ENCODE measurements at regions not wholly inside any gene's neighbourhood (a gene's known extent, or its start where the extent isn't known, plus 50 kb on each side); places are given as distances from the start of the nearest gene placed in this dataset.

DNA sequence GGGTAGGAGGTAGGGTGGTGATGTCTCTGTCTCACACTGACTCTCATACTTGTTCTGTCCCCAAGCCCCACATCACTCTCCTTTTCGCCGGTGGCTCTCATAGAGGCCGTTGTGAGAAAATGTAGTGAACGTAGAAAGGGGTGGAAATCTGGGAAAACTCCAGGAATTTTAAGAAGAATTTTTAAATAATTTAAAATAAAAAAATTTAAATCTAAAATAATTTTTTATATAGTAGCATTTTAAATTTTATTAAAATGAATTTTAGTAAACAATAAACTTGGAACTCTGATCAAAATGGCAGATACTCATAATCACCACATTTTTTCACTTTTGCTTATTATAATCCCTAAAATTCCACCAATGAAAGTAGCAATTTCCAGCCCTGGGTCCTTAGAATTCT is 473.6 kb upstream of the ZFHX3 start:
- DNase-seq = no peak
- Histone ChIP-seq H3K27ac (no peak overlapping the region), H3K27me3 (no peaks in the 10 kb centered on the region), H3K9me3 (no peaks in the 10 kb centered on the region), H3K4me1 (no peaks in the 10 kb centered on the region), H3K4me3 (no peak overlapping the region), H3K36me3 (no peaks in the 10 kb centered on the region)
- intact Hi-C loops (cut with DNase I) = no loop called here
- TF ChIP-seq, protein P1, sequence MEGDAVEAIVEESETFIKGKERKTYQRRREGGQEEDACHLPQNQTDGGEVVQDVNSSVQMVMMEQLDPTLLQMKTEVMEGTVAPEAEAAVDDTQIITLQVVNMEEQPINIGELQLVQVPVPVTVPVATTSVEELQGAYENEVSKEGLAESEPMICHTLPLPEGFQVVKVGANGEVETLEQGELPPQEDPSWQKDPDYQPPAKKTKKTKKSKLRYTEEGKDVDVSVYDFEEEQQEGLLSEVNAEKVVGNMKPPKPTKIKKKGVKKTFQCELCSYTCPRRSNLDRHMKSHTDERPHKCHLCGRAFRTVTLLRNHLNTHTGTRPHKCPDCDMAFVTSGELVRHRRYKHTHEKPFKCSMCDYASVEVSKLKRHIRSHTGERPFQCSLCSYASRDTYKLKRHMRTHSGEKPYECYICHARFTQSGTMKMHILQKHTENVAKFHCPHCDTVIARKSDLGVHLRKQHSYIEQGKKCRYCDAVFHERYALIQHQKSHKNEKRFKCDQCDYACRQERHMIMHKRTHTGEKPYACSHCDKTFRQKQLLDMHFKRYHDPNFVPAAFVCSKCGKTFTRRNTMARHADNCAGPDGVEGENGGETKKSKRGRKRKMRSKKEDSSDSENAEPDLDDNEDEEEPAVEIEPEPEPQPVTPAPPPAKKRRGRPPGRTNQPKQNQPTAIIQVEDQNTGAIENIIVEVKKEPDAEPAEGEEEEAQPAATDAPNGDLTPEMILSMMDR (IDR thresholded peaks at IDR 0.05) = no peak
- FAIRE-seq = no peak
- no peak for ATAC-seq
- 74 to 82% methylated on average over 4 of the region's 4 CpGs for WGBS, 2 donors

DNA sequence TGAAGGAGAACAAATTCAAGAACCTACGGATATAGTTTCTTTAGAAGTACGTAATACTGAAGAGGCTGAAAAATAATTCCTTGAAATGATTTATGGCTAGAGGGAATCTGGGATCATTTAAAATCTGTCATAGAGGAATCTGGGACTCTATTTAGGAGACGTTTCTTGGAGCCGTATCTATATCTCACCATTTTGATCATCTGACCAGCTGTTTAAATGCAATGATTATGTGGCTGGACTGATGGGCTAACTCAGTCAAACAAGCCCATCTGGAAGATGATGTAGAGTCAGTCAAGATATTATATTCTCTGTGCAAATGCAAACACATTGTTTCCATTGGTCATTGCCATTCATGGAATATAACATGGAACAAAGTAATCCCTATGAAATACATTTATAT is 467.7 kb upstream of the ZFHX3 start:
- ATAC-seq = no peak
- no peaks in the 10 kb centered on the region for H3K36me3 ChIP-seq
- intact Hi-C loops (cut with DNase I) = no loop called here
- no peak for FAIRE-seq
- no peak overlapping the region for H3K4me3 ChIP-seq
- H3K27me3 ChIP-seq = peaks cover 0 to 3% (median 0%) of the 10 kb centered on the region in 4 donors
- WGBS, 2 donors = 57 to 70% methylated on average over 4 of the region's 4 CpGs
- TF ChIP-seq, protein P1 (IDR thresholded peaks at IDR 0.05) = no peak
- no peak overlapping the region for H3K27ac ChIP-seq
- H3K9me3 ChIP-seq = no peaks in the 10 kb centered on the region
- H3K4me1 ChIP-seq = no peaks in the 10 kb centered on the region
- no peak for DNase-seq

DNA sequence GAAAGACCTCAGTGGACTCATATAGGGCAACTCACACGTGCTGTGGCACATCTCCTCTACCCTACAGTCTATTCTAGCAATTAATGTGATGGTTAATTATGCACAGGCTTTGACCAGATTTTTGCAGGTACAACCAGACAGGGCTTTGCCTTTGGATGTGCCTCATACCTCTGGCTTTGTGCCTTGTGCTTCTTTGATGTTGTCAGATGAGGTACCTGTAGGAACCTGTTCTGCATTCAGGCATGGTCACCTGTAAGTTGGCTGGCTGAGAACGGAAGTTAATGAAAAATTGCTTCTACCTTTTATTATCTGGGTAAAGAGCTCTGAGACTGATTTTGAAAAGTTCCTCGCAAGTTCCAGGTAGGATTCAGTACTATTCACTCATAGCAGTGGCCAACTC is 462.9 kb upstream of the ZFHX3 start:
- no peaks in the 10 kb centered on the region for H3K4me1 ChIP-seq
- intact Hi-C loops (cut with DNase I) = no loop called here
- no peaks in the 10 kb centered on the region for H3K36me3 ChIP-seq
- DNase-seq (no peak), ATAC-seq (no peak), FAIRE-seq (no peak)
- H3K27ac ChIP-seq = no peak overlapping the region
- TF ChIP-seq, protein P1 (IDR thresholded peaks at IDR 0.05) = no peak
- no peaks in the 10 kb centered on the region for H3K9me3 ChIP-seq
- 55 to 72% methylated on average over 3 of the region's 3 CpGs for WGBS, 2 donors
- no peak overlapping the region for H3K4me3 ChIP-seq
- H3K27me3 ChIP-seq = peaks cover 0 to 3% (median 0%) of the 10 kb centered on the region in 4 donors

DNA sequence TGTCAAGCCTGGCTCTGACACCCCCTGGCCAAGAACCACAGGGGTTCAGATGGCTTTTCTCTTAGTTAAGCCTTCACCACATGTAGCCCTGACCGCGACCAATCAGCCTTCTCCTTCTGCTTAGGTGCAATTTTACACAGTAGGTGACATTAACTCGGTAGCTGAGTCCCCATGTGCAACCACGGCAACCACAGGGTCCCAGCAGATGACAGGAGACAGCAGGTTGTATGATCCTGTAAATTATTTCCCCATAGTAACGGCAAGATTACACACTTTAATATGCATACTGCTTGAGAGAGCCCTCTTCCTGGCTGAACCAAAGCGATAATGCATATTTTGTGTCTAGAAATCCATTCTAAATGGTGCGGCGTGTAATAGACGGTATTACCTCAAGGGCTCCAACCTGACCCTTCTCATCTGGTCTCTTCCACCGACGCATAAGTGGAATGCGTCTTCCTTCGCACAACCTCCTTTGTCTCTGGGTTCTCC is 458.7 kb upstream of the ZFHX3 start:
- FAIRE-seq = no peak
- WGBS, 2 donors = 79 to 83% methylated on average over 13 of the region's 13 CpGs
- intact Hi-C loops (cut with DNase I) = no loop called here

DNA sequence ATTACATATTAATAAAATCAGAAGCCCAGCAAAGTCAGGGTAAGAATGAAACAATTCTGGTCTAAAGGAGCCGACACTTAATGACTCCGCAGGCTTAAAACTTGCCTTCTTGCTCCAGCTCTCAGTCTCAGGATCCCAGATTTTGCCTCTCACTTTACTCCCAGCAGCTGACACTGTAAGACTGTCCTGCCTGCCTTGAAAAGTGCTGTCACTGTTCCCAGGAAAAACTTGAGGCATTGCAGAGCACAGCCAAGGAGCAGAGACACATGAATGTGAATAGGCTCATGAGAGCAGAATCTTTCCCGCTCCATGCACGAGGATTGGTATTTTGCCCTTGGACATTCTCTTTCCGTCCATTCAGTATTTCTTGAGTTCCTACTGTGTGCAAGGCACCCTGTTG is 457.6 kb upstream of the ZFHX3 start:
- FAIRE-seq (no peak), DNase-seq (no peak), ATAC-seq (no peak)
- H3K4me1 ChIP-seq = no peaks in the 10 kb centered on the region
- no peak overlapping the region for H3K27ac ChIP-seq
- no peaks in the 10 kb centered on the region for H3K36me3 ChIP-seq
- H3K4me3 ChIP-seq = no peak overlapping the region
- WGBS, 2 donors = 68 to 70% methylated on average over 5 of the region's 5 CpGs
- H3K9me3 ChIP-seq = no peaks in the 10 kb centered on the region
- no peaks in the 10 kb centered on the region for H3K27me3 ChIP-seq
- TF ChIP-seq, protein P1 (IDR thresholded peaks at IDR 0.05) = no peak
- intact Hi-C loops (cut with DNase I) = no loop called here

More for the DNA sequence above, 458.7 kb upstream of the ZFHX3 start:
- Histone ChIP-seq H3K9me3 (no peaks in the 10 kb centered on the region), H3K4me3 (no peak overlapping the region), H3K27ac (no peak overlapping the region), H3K36me3 (no peaks in the 10 kb centered on the region), H3K4me1 (no peaks in the 10 kb centered on the region), H3K27me3 (peaks cover 0 to 3% (median 0%) of the 10 kb centered on the region in 4 donors)
- DNase-seq = no peak
- ATAC-seq = no peak
- TF ChIP-seq, protein P1 (IDR thresholded peaks at IDR 0.05) = no peak
